ENCODE measurements at regions not wholly inside any gene's neighbourhood (a gene's known extent, or its start where the extent isn't known, plus 50 kb on each side); places are given as distances from the start of the nearest gene placed in this dataset.

GRCh38 chr5:74394916-74395880 lies 245.3 kb downstream of the ENC1 start:
- no peaks in the 10 kb centered on the region for H3K36me3 ChIP-seq (ENCODE audit: insufficient read depth, low read length)
- DNase-seq (ENCODE audit: insufficient read length, low spot score, missing footprints) = no peak
- H4K20me1 ChIP-seq (ENCODE audit: insufficient read depth, low read length) = no peaks in the 10 kb centered on the region
- TF ChIP-seq CTCF (IDR thresholded peaks at IDR 0.05; ENCODE audit: extremely low read depth, low read depth, low read length) = no peak
- no peaks in the 10 kb centered on the region for H3K27me3 ChIP-seq (ENCODE audit: insufficient read depth, low read length)
- no peaks in the 10 kb centered on the region for H3K4me1 ChIP-seq (ENCODE audit: insufficient read depth, low read length)
- no peak overlapping the region for H2AFZ ChIP-seq (ENCODE audit: low read length)
- no peak overlapping the region for H3K27ac ChIP-seq (ENCODE audit: low read depth, low read length)
- H3K4me3 ChIP-seq (ENCODE audit: insufficient read depth, low read length) = no peak overlapping the region
- no peaks in the 10 kb centered on the region for H3K9me3 ChIP-seq (ENCODE audit: low read depth, low read length)
- no peaks in the 10 kb centered on the region for H3K79me2 ChIP-seq (ENCODE audit: insufficient read depth, low read length)
- no peak overlapping the region for H3K4me2 ChIP-seq (ENCODE audit: insufficient read depth, low read length)

GRCh38 chr5:74394528-74394915 lies 246.0 kb downstream of the ENC1 start:
- Histone ChIP-seq H3K27me3 (ENCODE audit: insufficient read depth, low read length) (no peaks in the 10 kb centered on the region), H4K20me1 (ENCODE audit: insufficient read depth, low read length) (no peaks in the 10 kb centered on the region), H3K36me3 (ENCODE audit: insufficient read depth, low read length) (no peaks in the 10 kb centered on the region), H3K4me1 (ENCODE audit: insufficient read depth, low read length) (peaks cover 4% of the 10 kb centered on the region), H3K27ac (ENCODE audit: low read depth, low read length) (no peak overlapping the region), H3K79me2 (ENCODE audit: insufficient read depth, low read length) (no peaks in the 10 kb centered on the region), H2AFZ (ENCODE audit: low read length) (no peak overlapping the region), H3K9me3 (ENCODE audit: low read depth, low read length) (no peaks in the 10 kb centered on the region), H3K4me2 (ENCODE audit: insufficient read depth, low read length) (no peak overlapping the region), H3K4me3 (ENCODE audit: insufficient read depth, low read length) (no peak overlapping the region)
- no peak for TF ChIP-seq CTCF (IDR thresholded peaks at IDR 0.05; ENCODE audit: extremely low read depth, low read depth, low read length)
- DNase-seq (ENCODE audit: insufficient read length, low spot score, missing footprints) = no peak

- Histone ChIP-seq H3K79me2 (ENCODE audit: insufficient read depth, low read length) (no peaks in the 10 kb centered on the region), H2AFZ (ENCODE audit: low read length) (no peak overlapping the region), H3K4me1 (ENCODE audit: insufficient read depth, low read length) (peaks cover 4% of the 10 kb centered on the region), H4K20me1 (ENCODE audit: insufficient read depth, low read length) (no peaks in the 10 kb centered on the region), H3K4me2 (ENCODE audit: insufficient read depth, low read length) (no peak overlapping the region), H3K4me3 (ENCODE audit: insufficient read depth, low read length) (no peak overlapping the region), H3K27me3 (ENCODE audit: insufficient read depth, low read length) (no peaks in the 10 kb centered on the region), H3K9me3 (ENCODE audit: low read depth, low read length) (no peaks in the 10 kb centered on the region), H3K36me3 (ENCODE audit: insufficient read depth, low read length) (no peaks in the 10 kb centered on the region), H3K27ac (ENCODE audit: low read depth, low read length) (no peak overlapping the region)
- no peak for TF ChIP-seq CTCF (IDR thresholded peaks at IDR 0.05; ENCODE audit: extremely low read depth, low read depth, low read length)
- DNase-seq (ENCODE audit: insufficient read length, low spot score, missing footprints) = no peak
Measured at GRCh38 chr5:74393943-74394342, 246.6 kb downstream of the ENC1 start.

GRCh38 chr5:74392711-74393351 lies 247.7 kb downstream of the ENC1 start:
- Histone ChIP-seq H3K4me2 (ENCODE audit: insufficient read depth, low read length) (no peak overlapping the region), H3K36me3 (ENCODE audit: insufficient read depth, low read length) (no peaks in the 10 kb centered on the region)

More at GRCh38 chr5:74392711-74393351, 247.7 kb downstream of the ENC1 start:
- Histone ChIP-seq H3K9me3 (ENCODE audit: low read depth, low read length) (no peaks in the 10 kb centered on the region), H3K4me3 (ENCODE audit: insufficient read depth, low read length) (no peak overlapping the region), H3K79me2 (ENCODE audit: insufficient read depth, low read length) (no peaks in the 10 kb centered on the region), H3K27me3 (ENCODE audit: insufficient read depth, low read length) (no peaks in the 10 kb centered on the region), H3K27ac (ENCODE audit: low read depth, low read length) (no peak overlapping the region), H3K4me1 (ENCODE audit: insufficient read depth, low read length) (peaks cover 4% of the 10 kb centered on the region), H4K20me1 (ENCODE audit: insufficient read depth, low read length) (no peaks in the 10 kb centered on the region), H2AFZ (ENCODE audit: low read length) (no peak overlapping the region)
- no peak for TF ChIP-seq CTCF (IDR thresholded peaks at IDR 0.05; ENCODE audit: extremely low read depth, low read depth, low read length)
- no peak for DNase-seq (ENCODE audit: insufficient read length, low spot score, missing footprints)
